ENCODE measurements at regions not wholly inside any gene's neighbourhood (a gene's known extent, or its start where the extent isn't known, plus 50 kb on each side); places are given as distances from the start of the nearest gene placed in this dataset.

GRCh38 chr10:80924063-80924952 is 386.6 kb downstream of the SH2D4B start:
- DNase-seq: peak in 2 of 3 donors; percentile 16 to 58
- H3K36me3 ChIP-seq: no peaks in the 10 kb centered on the region
- H3K27me3 ChIP-seq: no peaks in the 10 kb centered on the region
- H3K4me1 ChIP-seq: no peaks in the 10 kb centered on the region
- H3K9me3 ChIP-seq: no peaks in the 10 kb centered on the region
- TF ChIP-seq POLR2A (IDR thresholded peaks at IDR 0.05): no peak
- peak in 4 of 6 experiments; percentile 48 to 58 (median 53) for TF ChIP-seq CTCF (IDR thresholded peaks at IDR 0.05)
- no peak overlapping the region for H3K4me3 ChIP-seq
- H3K27ac ChIP-seq: no peak overlapping the region

DNA sequence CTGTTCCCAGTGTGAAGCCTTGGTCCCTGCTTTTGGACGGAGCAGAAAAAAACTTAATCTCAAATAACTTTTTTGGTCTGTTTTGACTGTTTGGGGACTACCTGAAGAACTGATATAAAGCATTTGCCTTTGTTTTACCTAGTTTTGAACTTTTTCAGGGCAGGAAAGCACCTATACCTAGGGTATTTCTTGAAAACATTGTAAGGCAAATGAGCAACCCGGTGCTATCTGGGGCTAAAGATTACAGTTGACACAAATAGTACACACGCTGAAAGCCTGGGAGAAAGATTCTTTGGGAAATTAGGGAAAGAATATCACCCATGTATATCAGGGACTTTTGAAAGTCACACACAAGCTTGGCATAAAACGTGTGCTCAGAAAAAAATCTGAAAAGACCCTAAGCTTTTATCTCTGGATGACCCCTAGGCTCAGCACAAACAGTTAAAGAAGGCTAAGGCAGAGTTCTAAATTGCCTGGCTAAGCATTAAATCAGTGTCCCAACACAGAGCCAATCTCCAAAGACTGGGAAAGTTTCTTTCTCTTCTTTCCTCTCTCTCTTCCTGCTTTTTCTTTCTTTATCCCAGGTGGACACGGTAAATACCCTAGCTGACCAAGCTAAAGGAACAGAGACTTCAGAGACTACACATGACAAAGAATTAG is 389.8 kb downstream of the SH2D4B start:
- H3K4me1 ChIP-seq: no peaks in the 10 kb centered on the region
- H3K36me3 ChIP-seq: no peaks in the 10 kb centered on the region
- H3K27me3 ChIP-seq: no peaks in the 10 kb centered on the region
- H3K27ac ChIP-seq: no peak overlapping the region
- no peak for DNase-seq
- H3K4me3 ChIP-seq: no peak overlapping the region
- no peak for TF ChIP-seq POLR2A (IDR thresholded peaks at IDR 0.05)
- TF ChIP-seq CTCF (IDR thresholded peaks at IDR 0.05): no peak
- H3K9me3 ChIP-seq: no peaks in the 10 kb centered on the region

- no peaks in the 10 kb centered on the region for H3K4me1 ChIP-seq
- no peaks in the 10 kb centered on the region for H3K9me3 ChIP-seq
- H3K27me3 ChIP-seq: no peaks in the 10 kb centered on the region
- H3K36me3 ChIP-seq: no peaks in the 10 kb centered on the region
- no peak for DNase-seq
- no peak overlapping the region for H3K27ac ChIP-seq
- no peak overlapping the region for H3K4me3 ChIP-seq
- TF ChIP-seq CTCF (IDR thresholded peaks at IDR 0.05) (no peak), POLR2A (IDR thresholded peaks at IDR 0.05) (no peak)
Measured at GRCh38 chr10:80938903-80939302, 401.2 kb downstream of the SH2D4B start.

DNA sequence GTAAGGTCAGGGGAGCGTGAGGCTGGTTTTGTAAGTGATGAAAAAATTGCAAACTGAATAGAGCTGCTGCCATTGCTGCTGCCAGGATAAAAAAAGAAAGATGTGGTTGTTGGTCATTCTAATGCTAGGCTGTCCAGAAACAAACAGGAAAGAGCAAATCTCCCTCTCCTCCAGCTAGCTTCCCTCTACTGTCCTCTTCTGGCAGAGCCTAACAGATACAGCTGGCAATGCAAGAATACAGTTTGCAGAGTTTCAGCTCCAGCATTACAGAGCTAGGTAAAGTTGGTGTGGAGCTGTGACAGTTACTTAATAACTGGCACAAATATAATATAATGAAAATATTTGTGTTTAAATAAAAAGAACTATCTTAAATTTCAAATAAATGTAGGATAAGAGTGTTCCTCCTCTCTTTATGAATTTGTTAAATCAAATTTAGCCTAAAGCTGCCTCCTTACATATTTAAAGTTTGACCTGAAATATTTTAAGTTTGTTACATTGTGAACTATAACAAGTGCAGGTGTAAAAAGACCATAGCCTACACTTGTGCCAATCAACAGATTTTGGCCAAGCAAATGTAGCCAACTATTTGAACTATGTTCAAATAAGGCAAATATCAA is 407.7 kb downstream of the SH2D4B start:
- TF ChIP-seq CTCF (IDR thresholded peaks at IDR 0.05) (peak in 3 of 6 experiments; percentile 12 to 15 (median 14)), POLR2A (IDR thresholded peaks at IDR 0.05) (no peak)
- Histone ChIP-seq H3K27me3 (no peaks in the 10 kb centered on the region), H3K4me1 (no peaks in the 10 kb centered on the region), H3K27ac (no peak overlapping the region), H3K4me3 (no peak overlapping the region), H3K36me3 (no peaks in the 10 kb centered on the region), H3K9me3 (no peaks in the 10 kb centered on the region)
- no peak for DNase-seq

DNA sequence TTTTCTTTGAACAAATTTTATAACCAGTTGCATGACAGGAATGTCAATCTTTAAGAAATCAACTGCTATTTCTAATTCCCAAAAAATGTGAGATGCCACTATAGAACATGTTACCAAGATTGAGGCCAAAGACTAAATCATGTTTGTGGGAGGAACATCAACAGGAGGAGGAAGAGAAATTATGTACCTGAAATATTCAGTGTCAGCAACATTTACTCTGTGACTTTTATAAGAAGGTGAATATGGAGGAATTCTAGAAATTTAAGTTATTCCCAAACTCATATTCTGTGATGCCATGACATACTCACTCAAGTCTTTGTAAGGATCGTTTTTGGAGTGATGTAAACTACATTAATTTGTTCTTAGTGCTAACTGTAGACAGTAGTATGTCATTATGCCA is 408.4 kb downstream of the SH2D4B start:
- H3K4me1 ChIP-seq: no peaks in the 10 kb centered on the region
- no peaks in the 10 kb centered on the region for H3K27me3 ChIP-seq
- TF ChIP-seq POLR2A (IDR thresholded peaks at IDR 0.05) (no peak), CTCF (IDR thresholded peaks at IDR 0.05) (no peak)
- H3K9me3 ChIP-seq: no peaks in the 10 kb centered on the region
- no peak overlapping the region for H3K4me3 ChIP-seq
- H3K36me3 ChIP-seq: no peaks in the 10 kb centered on the region
- no peak overlapping the region for H3K27ac ChIP-seq
- no peak for DNase-seq
